ENCODE measurements at regions not wholly inside any gene's neighbourhood (a gene's known extent, or its start where the extent isn't known, plus 50 kb on each side); places are given as distances from the start of the nearest gene placed in this dataset.

DNA sequence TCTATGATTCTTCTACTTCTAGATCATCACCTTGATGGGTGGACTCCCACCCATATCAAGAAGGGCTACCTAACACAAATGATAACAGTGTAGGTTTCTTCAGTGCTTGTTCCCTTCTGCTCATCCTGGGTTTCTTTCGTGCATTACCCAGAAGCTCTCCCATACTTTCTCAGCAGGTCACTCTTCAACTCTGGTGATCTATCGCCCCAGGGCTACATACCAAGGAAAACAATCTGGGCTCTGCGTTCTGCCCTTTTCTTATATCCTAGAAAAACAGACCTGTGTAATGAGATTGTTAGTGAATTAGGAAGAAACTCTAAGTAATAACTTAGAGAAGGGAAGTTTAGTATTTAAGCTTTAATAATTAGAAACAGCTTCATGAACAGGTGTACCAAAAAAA, 370.6 kb upstream of the SPAG17 start:
- DNase-seq = no peak
- Histone ChIP-seq H3K4me2 (ENCODE audit: low read depth, low read length) (no peak overlapping the region), H3K27ac (ENCODE audit: insufficient read depth, low read length) (no peak overlapping the region), H4K91ac (ENCODE audit: insufficient read depth, low read depth, low read length) (no peak overlapping the region), H2AK9ac (replicated peaks; ENCODE audit: low read depth, low read length, poor library complexity) (no peak overlapping the region), H2BK20ac (ENCODE audit: low read depth, low read length) (no peak overlapping the region), H2AK5ac (ENCODE audit: low read depth, low read length) (no peak overlapping the region), H2BK15ac (ENCODE audit: low read depth, low read length) (no peak overlapping the region), H3K9ac (ENCODE audit: low read depth, low read length) (no peak overlapping the region), H3K4me3 (ENCODE audit: insufficient read depth, low read depth, low read length) (no peak overlapping the region), H2AFZ (replicated peaks; ENCODE audit: low read length, poor library complexity) (no peak overlapping the region), H4K8ac (ENCODE audit: low read depth in 2 of 2, low read length in 2 of 2) (no peak overlapping the region), H3K9me1 (ENCODE audit: insufficient read depth, low read length) (no peaks in the 10 kb centered on the region), H3K56ac (ENCODE audit: extremely low read depth, insufficient read depth, low read length) (no peak overlapping the region), H3K23ac (ENCODE audit: low read depth, low read length) (no peak overlapping the region), H3K4me1 (ENCODE audit: control insufficient read depth, insufficient read depth, low read length) (no peaks in the 10 kb centered on the region), H2BK120ac (ENCODE audit: low read depth, low read length) (no peak overlapping the region), H4K5ac (ENCODE audit: low read depth, low read length) (no peak overlapping the region), H3K4ac (ENCODE audit: low read depth, low read length) (no peak overlapping the region), H4K20me1 (ENCODE audit: insufficient read depth, low read length) (no peaks in the 10 kb centered on the region), H3K79me1 (ENCODE audit: low read depth in 1 of 2, low read length in 2 of 2) (no peaks in the 10 kb centered on the region), H3K14ac (replicated peaks; ENCODE audit: low read depth, low read length) (no peak overlapping the region), H3K36me3 (ENCODE audit: control insufficient read depth, insufficient read depth, low read length) (no peaks in the 10 kb centered on the region), H3K18ac (ENCODE audit: low read depth, low read length) (no peak overlapping the region), H3K9me3 (ENCODE audit: control insufficient read depth, insufficient read depth, low read length) (no peaks in the 10 kb centered on the region), H3K27me3 (ENCODE audit: control insufficient read depth, insufficient read depth, low read length) (no peaks in the 10 kb centered on the region), H2BK5ac (ENCODE audit: low read depth, low read length, poor library complexity, severe bottlenecking) (no peak overlapping the region)
- no TSS peak for BruUV-seq (replicated peaks)
- TF ChIP-seq POLR2A (IDR thresholded peaks at IDR 0.05; ENCODE audit: low read depth, low read length) (no peak), RFX5 (IDR thresholded peaks at IDR 0.05; ENCODE audit: low read depth, low read length) (no peak), CEBPB (IDR thresholded peaks at IDR 0.05; ENCODE audit: low read depth, low read length) (no peak), NFE2L2 (IDR thresholded peaks at IDR 0.05; ENCODE audit: low read depth, low read length) (no peak), RAD21 (IDR thresholded peaks at IDR 0.05; ENCODE audit: low read length) (no peak), FOS (IDR thresholded peaks at IDR 0.05; ENCODE audit: low read depth, low read length) (no peak), CHD1 (IDR thresholded peaks at IDR 0.05; ENCODE audit: low read depth, low read length) (no peak), MAFK (IDR thresholded peaks at IDR 0.05; ENCODE audit: low read depth, low read length) (no peak), SMC3 (IDR thresholded peaks at IDR 0.05; ENCODE audit: low read depth, low read length) (no peak), BHLHE40 (IDR thresholded peaks at IDR 0.05; ENCODE audit: low read depth, low read length) (no peak), RCOR1 (IDR thresholded peaks at IDR 0.05; ENCODE audit: insufficient replicate concordance, low read length) (no peak), MAZ (IDR thresholded peaks at IDR 0.05; ENCODE audit: borderline replicate concordance, low read depth, low read length) (no peak), MXI1 (IDR thresholded peaks at IDR 0.05; ENCODE audit: borderline replicate concordance, low read depth, low read length) (no peak)
- TF ChIP-seq, protein P1, sequence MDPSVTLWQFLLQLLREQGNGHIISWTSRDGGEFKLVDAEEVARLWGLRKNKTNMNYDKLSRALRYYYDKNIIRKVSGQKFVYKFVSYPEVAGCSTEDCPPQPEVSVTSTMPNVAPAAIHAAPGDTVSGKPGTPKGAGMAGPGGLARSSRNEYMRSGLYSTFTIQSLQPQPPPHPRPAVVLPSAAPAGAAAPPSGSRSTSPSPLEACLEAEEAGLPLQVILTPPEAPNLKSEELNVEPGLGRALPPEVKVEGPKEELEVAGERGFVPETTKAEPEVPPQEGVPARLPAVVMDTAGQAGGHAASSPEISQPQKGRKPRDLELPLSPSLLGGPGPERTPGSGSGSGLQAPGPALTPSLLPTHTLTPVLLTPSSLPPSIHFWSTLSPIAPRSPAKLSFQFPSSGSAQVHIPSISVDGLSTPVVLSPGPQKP (IDR thresholded peaks at IDR 0.05; ENCODE audit: borderline replicate concordance, low read depth, low read length) = no peak
- TF ChIP-seq, protein P2, sequence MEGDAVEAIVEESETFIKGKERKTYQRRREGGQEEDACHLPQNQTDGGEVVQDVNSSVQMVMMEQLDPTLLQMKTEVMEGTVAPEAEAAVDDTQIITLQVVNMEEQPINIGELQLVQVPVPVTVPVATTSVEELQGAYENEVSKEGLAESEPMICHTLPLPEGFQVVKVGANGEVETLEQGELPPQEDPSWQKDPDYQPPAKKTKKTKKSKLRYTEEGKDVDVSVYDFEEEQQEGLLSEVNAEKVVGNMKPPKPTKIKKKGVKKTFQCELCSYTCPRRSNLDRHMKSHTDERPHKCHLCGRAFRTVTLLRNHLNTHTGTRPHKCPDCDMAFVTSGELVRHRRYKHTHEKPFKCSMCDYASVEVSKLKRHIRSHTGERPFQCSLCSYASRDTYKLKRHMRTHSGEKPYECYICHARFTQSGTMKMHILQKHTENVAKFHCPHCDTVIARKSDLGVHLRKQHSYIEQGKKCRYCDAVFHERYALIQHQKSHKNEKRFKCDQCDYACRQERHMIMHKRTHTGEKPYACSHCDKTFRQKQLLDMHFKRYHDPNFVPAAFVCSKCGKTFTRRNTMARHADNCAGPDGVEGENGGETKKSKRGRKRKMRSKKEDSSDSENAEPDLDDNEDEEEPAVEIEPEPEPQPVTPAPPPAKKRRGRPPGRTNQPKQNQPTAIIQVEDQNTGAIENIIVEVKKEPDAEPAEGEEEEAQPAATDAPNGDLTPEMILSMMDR (conservative IDR thresholded peaks at IDR 0.05; ENCODE audit: low read depth, low read length) = no peak
- TF ChIP-seq, protein P3, sequence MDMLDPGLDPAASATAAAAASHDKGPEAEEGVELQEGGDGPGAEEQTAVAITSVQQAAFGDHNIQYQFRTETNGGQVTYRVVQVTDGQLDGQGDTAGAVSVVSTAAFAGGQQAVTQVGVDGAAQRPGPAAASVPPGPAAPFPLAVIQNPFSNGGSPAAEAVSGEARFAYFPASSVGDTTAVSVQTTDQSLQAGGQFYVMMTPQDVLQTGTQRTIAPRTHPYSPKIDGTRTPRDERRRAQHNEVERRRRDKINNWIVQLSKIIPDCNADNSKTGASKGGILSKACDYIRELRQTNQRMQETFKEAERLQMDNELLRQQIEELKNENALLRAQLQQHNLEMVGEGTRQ (IDR thresholded peaks at IDR 0.05; ENCODE audit: low read depth, low read length) = no peak
- dilution Hi-C loops (cut with HindIII; ENCODE audit: low sequenced_read_pairs, unreplicated experiment) = no loop called here
- in situ Hi-C loops (cut with MboI; ENCODE audit: low sequenced_read_pairs) = no loop called here
- no peak for ATAC-seq (ENCODE audit: low read depth)
- POLR2A ChIA-PET (ENCODE audit: unreplicated experiment) = no interaction called here
- no CpG with 5 or more reads among the region's 3 CpGs for WGBS, 2 experiments (ENCODE audit: extremely low coverage in 2 of 2, insufficient read length in 1 of 2)
- CTCF ChIA-PET = no interaction called here
- intact Hi-C loops (cut with micrococcal nuclease) = no loop called here
